ENCODE measurements at regions not wholly inside any gene's neighbourhood (a gene's known extent, or its start where the extent isn't known, plus 50 kb on each side); places are given as distances from the start of the nearest gene placed in this dataset.
"Not testable (repeated sequence)": the region's sequence is repeated elsewhere in the genome, so short reads cannot be mapped to it uniquely, and the experiment has no call there.

- Mint-ChIP-seq H3K36me3 (no peaks in the 10 kb centered on the region), H3K27me3 (no peaks in the 10 kb centered on the region), H3K4me1 (no peaks in the 10 kb centered on the region), H3K27ac (no peak overlapping the region), H3K9me3 (no peaks in the 10 kb centered on the region), H3K4me3 (no peak overlapping the region)
- DNase-seq (ENCODE audit: low spot score in 2 of 2) = no peak
- no peak for ATAC-seq (ENCODE audit: low read depth)
Observed at GRCh38 chr21:22374218-22374969, 1376.2 kb downstream of the NCAM2 start.

GRCh38 chr21:22377795-22378194, 1379.6 kb downstream of the NCAM2 start:
- H3K9me3 Mint-ChIP-seq; H3K4me1 Mint-ChIP-seq; H3K4me3 Mint-ChIP-seq; H3K27ac Mint-ChIP-seq; ATAC-seq (ENCODE audit: low read depth); H3K27me3 Mint-ChIP-seq; DNase-seq (ENCODE audit: low spot score in 2 of 2); H3K36me3 Mint-ChIP-seq: not testable (repeated sequence)

DNA sequence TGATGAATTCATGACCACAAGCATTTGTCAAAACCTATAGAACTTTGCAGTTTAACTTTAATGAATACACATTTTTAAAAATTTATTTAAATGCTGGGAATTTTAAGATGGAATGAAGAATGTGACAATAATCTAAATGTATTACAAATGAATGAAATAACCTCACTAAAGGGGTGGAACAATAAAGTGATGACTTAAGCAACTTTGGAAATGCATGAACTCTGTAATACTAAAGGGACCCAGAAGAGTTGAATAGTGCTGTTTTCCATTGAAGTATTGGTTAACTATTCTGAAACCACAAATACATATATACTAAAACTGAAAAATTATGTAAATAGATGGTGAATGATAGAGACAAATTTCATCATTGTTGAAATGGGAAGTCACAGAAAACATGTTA, 1395.1 kb downstream of the NCAM2 start:
- Mint-ChIP-seq H3K9me3 (peaks cover 3% of the 10 kb centered on the region), H3K27ac (no peak overlapping the region), H3K4me1 (no peaks in the 10 kb centered on the region), H3K36me3 (no peaks in the 10 kb centered on the region), H3K27me3 (no peaks in the 10 kb centered on the region), H3K4me3 (no peak overlapping the region)
- DNase-seq (ENCODE audit: low spot score in 2 of 2) = no peak
- no peak for ATAC-seq (ENCODE audit: low read depth)

- Mint-ChIP-seq H3K4me1 (no peaks in the 10 kb centered on the region), H3K27ac (no peak overlapping the region), H3K9me3 (peaks cover 3% of the 10 kb centered on the region), H3K4me3 (no peak overlapping the region), H3K27me3 (no peaks in the 10 kb centered on the region), H3K36me3 (no peaks in the 10 kb centered on the region)
- DNase-seq (ENCODE audit: low spot score in 2 of 2) (no peak), ATAC-seq (ENCODE audit: low read depth) (no peak)
Observed at GRCh38 chr21:22395965-22396364, 1397.8 kb downstream of the NCAM2 start.

GRCh38 chr21:22399681-22400514, 1401.7 kb downstream of the NCAM2 start:
- no peaks in the 10 kb centered on the region for H3K36me3 Mint-ChIP-seq
- H3K4me1 Mint-ChIP-seq = no peaks in the 10 kb centered on the region
- H3K4me3 Mint-ChIP-seq = no peak overlapping the region
- H3K9me3 Mint-ChIP-seq = peaks cover 2% of the 10 kb centered on the region
- H3K27ac Mint-ChIP-seq = no peak overlapping the region
- ATAC-seq (ENCODE audit: low read depth) (no peak), DNase-seq (ENCODE audit: low spot score in 2 of 2) (no peak)
- H3K27me3 Mint-ChIP-seq = no peaks in the 10 kb centered on the region

DNA sequence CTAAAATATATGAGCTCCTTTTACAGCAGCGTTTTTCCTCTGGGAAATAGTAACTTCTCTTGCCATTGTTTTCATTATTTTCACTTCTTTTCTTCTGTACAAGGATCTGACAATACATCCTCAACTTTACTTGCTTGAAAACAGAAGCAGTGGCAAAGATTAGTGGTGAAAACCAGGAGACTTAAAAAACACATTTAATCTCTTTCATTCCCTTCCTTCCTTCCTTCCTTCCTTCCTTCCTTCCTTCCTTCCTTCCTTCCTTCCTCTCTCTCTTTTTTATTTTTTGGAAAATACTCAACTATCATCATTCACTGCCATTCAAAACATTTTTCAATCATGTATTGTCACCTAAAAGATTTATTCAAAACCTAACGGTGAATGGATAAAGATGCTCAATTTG, 1411.4 kb downstream of the NCAM2 start:
- Mint-ChIP-seq H3K36me3 (no peaks in the 10 kb centered on the region), H3K27me3 (no peaks in the 10 kb centered on the region), H3K9me3 (peaks cover 2% of the 10 kb centered on the region), H3K27ac (no peak overlapping the region), H3K4me3 (no peak overlapping the region), H3K4me1 (no peaks in the 10 kb centered on the region)
- DNase-seq (ENCODE audit: low spot score in 2 of 2) (no peak), ATAC-seq (ENCODE audit: low read depth) (no peak)

GRCh38 chr21:22416555-22416954, 1418.3 kb downstream of the NCAM2 start:
- Mint-ChIP-seq H3K9me3 (no peaks in the 10 kb centered on the region), H3K4me1 (peaks cover 3% of the 10 kb centered on the region), H3K4me3 (no peak overlapping the region), H3K36me3 (no peaks in the 10 kb centered on the region), H3K27ac (no peak overlapping the region), H3K27me3 (no peaks in the 10 kb centered on the region)
- DNase-seq (ENCODE audit: low spot score in 2 of 2) = no peak
- ATAC-seq (ENCODE audit: low read depth) = no peak

DNA sequence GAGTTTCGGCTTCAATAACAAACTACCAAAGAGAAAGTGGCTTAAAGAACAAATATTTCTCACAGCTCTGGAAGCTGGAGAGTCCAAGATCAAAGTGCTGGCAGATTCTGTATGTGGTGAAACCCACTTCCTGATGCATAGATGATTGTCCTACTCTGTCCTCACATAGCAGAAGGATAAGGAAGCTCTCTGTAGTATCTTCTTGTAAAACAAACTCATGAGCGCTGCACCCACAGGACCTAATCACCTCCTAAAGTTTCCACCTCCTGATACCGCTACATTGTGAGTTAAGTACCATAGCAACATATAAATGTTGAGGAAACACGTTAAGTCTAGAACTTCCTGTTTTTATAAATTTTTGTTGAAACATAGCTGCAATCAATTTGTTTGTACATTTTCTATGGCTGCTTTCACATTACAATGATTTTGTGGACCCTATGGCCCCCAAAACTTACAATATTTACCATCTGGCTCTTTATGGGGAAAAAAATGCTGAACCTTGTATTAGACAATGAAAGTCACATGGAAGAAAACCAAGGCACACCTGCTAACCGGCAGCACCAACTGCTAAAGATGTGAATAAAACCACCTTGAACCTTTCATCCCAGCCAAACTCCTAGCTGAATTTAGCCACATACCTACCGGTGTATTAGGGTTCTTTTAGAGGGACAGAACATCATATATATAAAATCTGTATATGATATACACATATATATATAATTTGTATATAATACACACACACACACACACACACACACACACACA, 1423.4 kb downstream of the NCAM2 start:
- no peaks in the 10 kb centered on the region for H3K36me3 Mint-ChIP-seq
- H3K27me3 Mint-ChIP-seq = no peaks in the 10 kb centered on the region
- ATAC-seq (ENCODE audit: low read depth) = no peak
- H3K27ac Mint-ChIP-seq = no peak overlapping the region
- no peak for DNase-seq (ENCODE audit: low spot score in 2 of 2)
- peaks cover 1% of the 10 kb centered on the region for H3K9me3 Mint-ChIP-seq
- no peak overlapping the region for H3K4me3 Mint-ChIP-seq
- peaks cover 3% of the 10 kb centered on the region for H3K4me1 Mint-ChIP-seq

GRCh38 chr21:22438428-22439086, 1440.3 kb downstream of the NCAM2 start:
- no peak for ATAC-seq (ENCODE audit: low read depth)
- Mint-ChIP-seq H3K36me3 (no peaks in the 10 kb centered on the region), H3K27ac (no peak overlapping the region)

GRCh38 chr21:22444990-22445389, 1446.8 kb downstream of the NCAM2 start:
- no peak for DNase-seq (ENCODE audit: low spot score in 2 of 2)
- Mint-ChIP-seq H3K4me1 (no peaks in the 10 kb centered on the region), H3K27ac (no peak overlapping the region), H3K27me3 (no peaks in the 10 kb centered on the region), H3K36me3 (no peaks in the 10 kb centered on the region), H3K9me3 (peaks cover 2% of the 10 kb centered on the region), H3K4me3 (no peak overlapping the region)
- no peak for ATAC-seq (ENCODE audit: low read depth)

More at GRCh38 chr21:22438428-22439086, 1440.3 kb downstream of the NCAM2 start:
- no peak for DNase-seq (ENCODE audit: low spot score in 2 of 2)
- no peaks in the 10 kb centered on the region for H3K27me3 Mint-ChIP-seq
- no peaks in the 10 kb centered on the region for H3K4me1 Mint-ChIP-seq
- no peaks in the 10 kb centered on the region for H3K9me3 Mint-ChIP-seq
- H3K4me3 Mint-ChIP-seq = no peak overlapping the region

DNA sequence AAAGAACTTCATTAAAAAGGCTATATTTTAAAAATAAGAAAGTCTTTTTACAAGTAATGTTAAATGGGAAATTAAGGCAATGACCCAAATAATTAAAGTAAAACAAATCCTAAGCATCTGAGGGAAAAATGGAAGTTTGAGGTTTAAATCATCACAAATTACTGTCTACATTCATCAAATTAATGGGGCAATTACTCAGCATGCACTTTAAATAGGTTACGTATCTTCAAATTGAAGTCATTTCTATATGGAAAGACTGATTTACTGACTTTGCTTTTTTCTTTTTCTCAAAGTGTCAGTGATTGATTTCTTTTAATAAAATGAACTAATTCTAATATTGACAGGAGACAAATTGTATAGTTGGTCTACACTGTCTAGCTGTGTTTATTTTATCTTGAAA, 1452.3 kb downstream of the NCAM2 start:
- H3K9me3 Mint-ChIP-seq = peaks cover 6% of the 10 kb centered on the region
- no peak overlapping the region for H3K4me3 Mint-ChIP-seq
- H3K36me3 Mint-ChIP-seq = no peaks in the 10 kb centered on the region
- no peaks in the 10 kb centered on the region for H3K4me1 Mint-ChIP-seq
- H3K27me3 Mint-ChIP-seq = no peaks in the 10 kb centered on the region
- DNase-seq (ENCODE audit: low spot score in 2 of 2) (no peak), ATAC-seq (ENCODE audit: low read depth) (no peak)
- no peak overlapping the region for H3K27ac Mint-ChIP-seq

GRCh38 chr21:22456241-22456640, 1458.0 kb downstream of the NCAM2 start:
- Mint-ChIP-seq H3K36me3 (no peaks in the 10 kb centered on the region), H3K27me3 (no peaks in the 10 kb centered on the region), H3K4me3 (no peak overlapping the region), H3K4me1 (no peaks in the 10 kb centered on the region), H3K9me3 (peaks cover 6% of the 10 kb centered on the region), H3K27ac (no peak overlapping the region)
- no peak for DNase-seq (ENCODE audit: low spot score in 2 of 2)
- ATAC-seq (ENCODE audit: low read depth) = no peak

GRCh38 chr21:22468893-22469292, 1470.7 kb downstream of the NCAM2 start:
- Mint-ChIP-seq H3K27me3 (no peaks in the 10 kb centered on the region), H3K4me1 (no peaks in the 10 kb centered on the region), H3K27ac (no peak overlapping the region), H3K36me3 (no peaks in the 10 kb centered on the region), H3K9me3 (peaks cover 3% of the 10 kb centered on the region), H3K4me3 (no peak overlapping the region)
- ATAC-seq (ENCODE audit: low read depth) = no peak
- DNase-seq (ENCODE audit: low spot score in 2 of 2) = no peak

GRCh38 chr21:22474403-22474802, 1476.2 kb downstream of the NCAM2 start:
- DNase-seq (ENCODE audit: low spot score in 2 of 2) (no peak), ATAC-seq (ENCODE audit: low read depth) (no peak)
- Mint-ChIP-seq H3K27ac (no peak overlapping the region), H3K36me3 (no peaks in the 10 kb centered on the region), H3K4me3 (no peak overlapping the region), H3K4me1 (no peaks in the 10 kb centered on the region), H3K9me3 (peaks cover 3% of the 10 kb centered on the region), H3K27me3 (no peaks in the 10 kb centered on the region)
